H1 (cell line): ENCODE measurements at regions not wholly inside any gene's neighbourhood (a gene's known extent, or its start where the extent isn't known, plus 50 kb on each side); places are given as distances from the start of the nearest gene placed in this dataset.

Source experiments
- CTCF ChIA-PET: fragments of 300-600 bp; sonication (Branson Sonifier 250); formaldehyde crosslinking; loops from one replicate; lab custom pipeline; 2021; ENCODE audit not compliant: partially characterized antibody; lab: Charles Lee
- POLR2A ChIA-PET: fragments of 300-600 bp; sonication (Branson Sonifier 250); formaldehyde crosslinking; loops from one replicate; lab custom pipeline; 2021; ENCODE audit warnings: inconsistent platforms; ENCODE audit not compliant: partially characterized antibody; lab: Charles Lee
- DNase-seq, 2 experiments: peaks; one replicate each; pipeline versions ENCODE4 v3.0.0 to v3.0.0-alpha.2; 2010 to 2022; ENCODE audit warnings: low spot score in 2 of 2, low read depth in 1 of 2, mixed read lengths in 1 of 2
- FAIRE-seq: peaks from 2 replicates; lab custom pipeline; 2011; peaks lifted over from hg19 to GRCh38; lab: Jason Lieb, UNC
- H2AFZ ChIP-seq: 2 replicates; pipeline ENCODE4 v1.8.1; 2012; ENCODE audit warnings: low read length, inconsistent platforms
- H2AK5ac ChIP-seq: 2 replicates; pipeline ENCODE4 v1.6.1; 2013; ENCODE audit warnings: low read depth, low read length
- H2BK120ac ChIP-seq: replicated peaks from 2 replicates; pipeline ENCODE3; 2013; ENCODE audit warnings: low read depth, low read length, inconsistent platforms
- H2BK12ac ChIP-seq: 2 replicates; pipeline ENCODE4 v1.6.1; 2013; ENCODE audit warnings: low read depth, low read length
- H2BK15ac ChIP-seq: 2 replicates; pipeline ENCODE4 v1.6.1; 2013; ENCODE audit warnings: low read length
- H2BK20ac ChIP-seq: 2 replicates; pipeline ENCODE4 v1.6.1; 2013; ENCODE audit warnings: low read length
- H2BK5ac ChIP-seq: 2 replicates; pipeline ENCODE4 v1.6.1; 2013; ENCODE audit warnings: low read depth, low read length
- H3K14ac ChIP-seq: 2 replicates; pipeline ENCODE4 v1.6.1; 2013; ENCODE audit warnings: inconsistent platforms; ENCODE audit not compliant: insufficient read length
- H3K18ac ChIP-seq: 2 replicates; pipeline ENCODE4 v1.6.1; 2013; ENCODE audit warnings: low read length; ENCODE audit errors: extremely low read depth
- H3K23ac ChIP-seq: 2 replicates; pipeline ENCODE4 v1.6.1; 2013; ENCODE audit warnings: inconsistent platforms; ENCODE audit not compliant: insufficient read length
- H3K23me2 ChIP-seq: 2 replicates; pipeline ENCODE4 v1.6.1; 2013; ENCODE audit warnings: low read depth, low read length
- H3K27ac ChIP-seq: 2 replicates; pipeline ENCODE4 v1.6.1; 2011; ENCODE audit warnings: low read depth, low read length, inconsistent platforms
- H3K27me3 ChIP-seq, 4 experiments: replicated peaks in 1 of 4; 1 replicate in 1 of 4; 2 replicates in 3 of 4; pipeline versions ENCODE4 v1.6.1 to v1.8.1; 2011 to 2013; ENCODE audit warnings: low read length in 3 of 4, mild to moderate bottlenecking in 3 of 4, inconsistent platforms in 2 of 4, mixed read lengths in 2 of 4, moderate library complexity in 1 of 4; ENCODE audit not compliant: control insufficient read depth in 3 of 4, insufficient read depth in 3 of 4; ENCODE audit errors: extremely low read depth in 1 of 4
- H3K36me3 ChIP-seq, 4 experiments: 2 replicates each; pipeline versions ENCODE4 v1.6.1 to v1.8.1; 2011 to 2013; ENCODE audit warnings: mild to moderate bottlenecking in 4 of 4, low read length in 3 of 4, moderate library complexity in 2 of 4, control low read depth in 1 of 4, inconsistent platforms in 1 of 4; ENCODE audit not compliant: insufficient read depth in 4 of 4, control insufficient read depth in 2 of 4
- H3K4ac ChIP-seq: replicated peaks from 2 replicates; pipeline ENCODE3; 2013; ENCODE audit warnings: low read length, low read depth, mixed read lengths, inconsistent platforms; ENCODE audit not compliant: insufficient read length
- H3K4me1 ChIP-seq, 4 experiments: replicated peaks in 1 of 4; 1 replicate in 1 of 4; 2 replicates in 3 of 4; pipeline versions ENCODE4 v1.6.1 to v1.8.1; 2011 to 2013; ENCODE audit warnings: low read length in 3 of 4, inconsistent platforms in 2 of 4, mixed read lengths in 1 of 4; ENCODE audit not compliant: insufficient read depth in 4 of 4, control insufficient read depth in 3 of 4
- H3K4me2 ChIP-seq, 2 experiments: 2 replicates each; pipeline versions ENCODE4 v1.6.1 to v1.8.1; 2011 to 2013; ENCODE audit warnings: low read depth in 2 of 2, low read length in 2 of 2, control low read depth in 1 of 2, inconsistent platforms in 1 of 2, mild to moderate bottlenecking in 1 of 2; ENCODE audit not compliant: insufficient read depth in 1 of 2
- H3K4me3 ChIP-seq, 4 experiments: fragments of 200-600, 300-600 bp in 1 of 4; sonication (generic), shearing (Covaris generic), sonication (Bioruptor Twin) in 1 of 4; 2 replicates each; pipeline versions ENCODE4 v1.5.1 to v1.8.1; 2011 to 2016; ENCODE audit warnings: low read length in 4 of 4, low read depth in 3 of 4, control low read depth in 2 of 4, inconsistent platforms in 2 of 4, mild to moderate bottlenecking in 2 of 4, mixed read lengths in 1 of 4, moderate library complexity in 1 of 4; ENCODE audit not compliant: insufficient read depth in 2 of 4; ENCODE audit errors: extremely low read depth in 1 of 4
- H3K56ac ChIP-seq: replicated peaks from 2 replicates; pipeline ENCODE3; 2013; ENCODE audit warnings: low read depth, mild to moderate bottlenecking, mixed read lengths, low read length, inconsistent platforms; ENCODE audit not compliant: insufficient read length
- H3K79me1 ChIP-seq: 2 replicates; pipeline ENCODE4 v1.6.1; 2013; ENCODE audit warnings: low read depth, low read length, control low read depth
- H3K79me2 ChIP-seq, 2 experiments: 2 replicates each; pipeline versions ENCODE4 v1.6.1 to v1.8.1; 2012 to 2013; ENCODE audit warnings: low read length in 2 of 2, mild to moderate bottlenecking in 2 of 2, inconsistent platforms in 1 of 2; ENCODE audit not compliant: insufficient read depth in 2 of 2, control insufficient read depth in 1 of 2
- H3K9ac ChIP-seq, 4 experiments: replicated peaks in 1 of 4; 1 replicate in 1 of 4; 2 replicates in 3 of 4; pipeline versions ENCODE4 v1.6.1 to v1.8.1; 2011 to 2013; ENCODE audit warnings: low read depth in 3 of 4, low read length in 3 of 4, control low read depth in 2 of 4, mild to moderate bottlenecking in 2 of 4, moderate library complexity in 2 of 4, inconsistent platforms in 1 of 4; ENCODE audit errors: extremely low read depth in 1 of 4
- H3K9me3 ChIP-seq, 2 experiments: 2 replicates each; pipeline versions ENCODE4 v1.6.1 to v1.8.1; 2012 to 2013; ENCODE audit warnings: mild to moderate bottlenecking in 2 of 2, moderate library complexity in 2 of 2, control low read depth in 1 of 2, inconsistent platforms in 1 of 2, low read depth in 1 of 2, low read length in 1 of 2, mixed read lengths in 1 of 2; ENCODE audit not compliant: insufficient read depth in 2 of 2
- H4K20me1 ChIP-seq, 2 experiments: replicated peaks in 1 of 2; 2 replicates each; pipeline versions ENCODE3 to v1.8.1; 2011 to 2013; ENCODE audit warnings: inconsistent platforms in 2 of 2, low read length in 2 of 2, mild to moderate bottlenecking in 1 of 2; ENCODE audit not compliant: insufficient read depth in 2 of 2, control insufficient read depth in 1 of 2
- H4K5ac ChIP-seq: 2 replicates; pipeline ENCODE4 v1.6.1; 2013; ENCODE audit warnings: low read length, low read depth, mixed read lengths, inconsistent platforms; ENCODE audit not compliant: insufficient read length
- H4K8ac ChIP-seq: 2 replicates; pipeline ENCODE4 v1.8.0; 2013; ENCODE audit warnings: mild to moderate bottlenecking, moderate library complexity, low read length, inconsistent platforms; ENCODE audit not compliant: insufficient read depth; ENCODE audit errors: extremely low read depth
- H4K91ac ChIP-seq: replicated peaks from 2 replicates; pipeline ENCODE3; 2013; ENCODE audit warnings: low read length, mixed read lengths, inconsistent platforms; ENCODE audit not compliant: insufficient read length
- BRCA1 ChIP-seq: IDR thresholded peaks from 2 replicates; pipeline ENCODE4 v1.6.1; 2012; ENCODE audit warnings: low read depth, low read length, improper control_type of control experiment
- CBX8 ChIP-seq: fragments of 300-800, 300-1000 bp; sonication (generic); IDR thresholded peaks from 2 replicates; pipeline ENCODE4 v1.7.1; 2016; ENCODE audit warnings: low read depth, low read length, borderline replicate concordance
- POU5F1 ChIP-seq: IDR thresholded peaks from 2 replicates; pipeline ENCODE4 v1.6.1; 2011; ENCODE audit warnings: low read depth, mild to moderate bottlenecking, low read length, moderate library complexity
- RFX5 ChIP-seq: IDR thresholded peaks from 2 replicates; pipeline ENCODE4 v1.6.1; 2011; ENCODE audit warnings: low read depth, low read length, improper control_type of control experiment, borderline replicate concordance
- SIX5 ChIP-seq: IDR thresholded peaks from 2 replicates; pipeline ENCODE4 v1.6.1; 2011; ENCODE audit warnings: mild to moderate bottlenecking, low read depth, low read length
- TAF1 ChIP-seq: IDR thresholded peaks from 2 replicates; pipeline ENCODE4 v1.6.1; 2011; ENCODE audit warnings: mild to moderate bottlenecking, low read depth, low read length
- TAF7 ChIP-seq: optimal IDR thresholded peaks from 2 replicates; pipeline ENCODE3; 2011; ENCODE audit warnings: low read depth, mild to moderate bottlenecking, inconsistent platforms, low read length, moderate library complexity, borderline replicate concordance
- TCF12 ChIP-seq: IDR thresholded peaks from 2 replicates; pipeline ENCODE4 v1.6.1; 2011; ENCODE audit warnings: low read depth, mild to moderate bottlenecking, low read length
- WGBS, 2 experiments: shearing (Covaris generic) in 1 of 2; methylation state at CpG; one replicate each; pipeline versions ENCODE4 v1.1.6 to v1.1.7; 2013 to 2015; ENCODE audit warnings: low lambda C conversion rate in 2 of 2, mixed read lengths in 2 of 2, inconsistent platforms in 1 of 2, low coverage in 1 of 2, missing lambda C conversion rate in 1 of 2; ENCODE audit not compliant: insufficient replicate concordance in 2 of 2, insufficient coverage in 1 of 2, insufficient read length in 1 of 2; ENCODE audit errors: extremely low coverage in 1 of 2, missing lambda C conversion rate in 1 of 2; 5-methylcytosine and 5-hydroxymethylcytosine counted together

GRCh38 chr6:87907521-87907920, 140.1 kb upstream of the SPACA1 start:
- Histone ChIP-seq H2BK5ac (no peak overlapping the region), H3K23ac (no peak overlapping the region), H3K18ac (no peak overlapping the region), H2AFZ (no peak overlapping the region), H3K79me1 (no peaks in the 10 kb centered on the region), H2AK5ac (no peak overlapping the region), H3K36me3 (no peaks in the 10 kb centered on the region), H3K9me3 (no peaks in the 10 kb centered on the region), H3K14ac (no peak overlapping the region), H4K5ac (no peak overlapping the region), H3K4me2 (no peak overlapping the region), H4K91ac (no peak overlapping the region), H4K8ac (no peak overlapping the region), H3K79me2 (no peaks in the 10 kb centered on the region), H3K9ac (no peak overlapping the region), H3K27me3 (no peaks in the 10 kb centered on the region), H3K23me2 (no peaks in the 10 kb centered on the region), H2BK15ac (no peak overlapping the region), H2BK12ac (no peak overlapping the region), H4K20me1 (no peaks in the 10 kb centered on the region), H3K27ac (no peak overlapping the region), H2BK20ac (no peak overlapping the region), H3K4me3 (no peak overlapping the region), H3K4me1 (peaks cover 3 to 17% (median 16%) of the 10 kb centered on the region in 4 experiments; a peak in 6 of 7 replicates), H3K56ac (no peak overlapping the region), H3K4ac (no peak overlapping the region), H2BK120ac (no peak overlapping the region)
- no peak for FAIRE-seq
- no peak for DNase-seq
- TF ChIP-seq RFX5 (no peak), BRCA1 (no peak), TCF12 (no peak), TAF1 (no peak), POU5F1 (no peak), TAF7 (no peak), SIX5 (no peak), CBX8 (no peak)
- WGBS, 2 experiments = 90% methylated on average over 2 of the region's 2 CpGs; no CpG with 5 or more reads in 1 of the 2 experiments
- CTCF ChIA-PET = interaction anchor here (1.2 kb wide), 1 partner anchor 9 kb away, joined by 3 read pairs; no protein-coding TSS in a partner anchor
- POLR2A ChIA-PET = no interaction called here
